HG03558 (cell line): ENCODE measurements at regions not wholly inside any gene's neighbourhood (a gene's known extent, or its start where the extent isn't known, plus 50 kb on each side); places are given as distances from the start of the nearest gene placed in this dataset.

ENCODE experiments used
- ATAC-seq: cut with Tn5 transposase; IDR thresholded peaks from one replicate; pipeline ENCODE4 v1.9.1; 2021; ENCODE audit warnings: moderate number of reproducible peaks; ENCODE audit not compliant: unreplicated experiment; ENCODE audit errors: extremely low read depth

DNA sequence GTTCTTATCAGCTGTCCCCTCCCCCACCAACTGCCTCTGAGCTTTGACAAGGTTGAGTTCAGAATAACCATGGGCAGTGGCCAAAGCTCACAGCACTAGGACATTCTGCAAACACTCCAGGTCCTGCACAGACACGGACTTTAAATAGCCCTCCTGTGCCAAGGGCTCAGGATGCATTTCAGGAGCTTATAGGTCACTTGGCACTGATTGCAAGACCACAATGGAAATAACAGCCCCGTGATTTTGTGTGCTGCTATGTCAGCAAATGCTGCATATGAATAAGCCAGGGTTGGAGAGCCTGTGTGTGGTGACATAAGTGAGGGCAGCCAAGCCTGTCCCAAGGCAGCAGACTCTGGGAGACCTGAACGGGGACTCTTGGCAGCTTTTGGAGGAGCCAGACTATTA, 150.7 kb downstream of the DMRT2 start:
- no peak for ATAC-seq

GRCh38 chr9:1201262-1201661, 151.1 kb downstream of the DMRT2 start:
- no peak for ATAC-seq

- no peak for ATAC-seq
Measured at GRCh38 chr9:1201901-1202300, 151.7 kb downstream of the DMRT2 start.

- no peak for ATAC-seq
Measured at GRCh38 chr9:1202512-1203280, 152.5 kb downstream of the DMRT2 start.

GRCh38 chr9:1207686-1208085, 157.5 kb downstream of the DMRT2 start:
- no peak for ATAC-seq

GRCh38 chr9:1208157-1208556, 158.0 kb downstream of the DMRT2 start:
- ATAC-seq = no peak

DNA sequence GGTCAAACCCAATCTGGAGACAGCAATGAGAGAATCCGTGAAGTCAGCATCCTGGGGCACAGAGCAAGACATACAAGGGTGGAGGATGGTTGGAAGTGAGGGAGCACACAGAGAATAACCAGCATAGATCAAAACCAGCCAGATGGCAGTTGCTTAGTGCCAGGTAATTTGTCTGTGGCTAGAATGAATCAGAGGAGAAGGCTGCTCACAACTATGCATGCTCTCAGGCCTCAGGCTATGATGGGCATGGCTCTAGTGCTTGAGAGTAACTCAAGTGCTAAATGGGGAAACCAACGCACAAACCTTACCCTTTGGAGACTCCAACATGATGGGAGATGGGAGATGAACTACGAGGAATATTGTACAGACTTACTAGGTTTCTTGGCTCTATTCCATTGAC, 160.8 kb downstream of the DMRT2 start:
- no peak for ATAC-seq

GRCh38 chr9:1216532-1216931, 166.4 kb downstream of the DMRT2 start:
- ATAC-seq = no peak

- no peak for ATAC-seq
Measured at GRCh38 chr9:1217076-1217475, 166.9 kb downstream of the DMRT2 start.

GRCh38 chr9:1219284-1219683, 169.1 kb downstream of the DMRT2 start:
- ATAC-seq = no peak

GRCh38 chr9:1221298-1221697, 171.1 kb downstream of the DMRT2 start:
- ATAC-seq = no peak

- ATAC-seq = no peak
Measured at GRCh38 chr9:1222511-1222910, 172.4 kb downstream of the DMRT2 start.

DNA sequence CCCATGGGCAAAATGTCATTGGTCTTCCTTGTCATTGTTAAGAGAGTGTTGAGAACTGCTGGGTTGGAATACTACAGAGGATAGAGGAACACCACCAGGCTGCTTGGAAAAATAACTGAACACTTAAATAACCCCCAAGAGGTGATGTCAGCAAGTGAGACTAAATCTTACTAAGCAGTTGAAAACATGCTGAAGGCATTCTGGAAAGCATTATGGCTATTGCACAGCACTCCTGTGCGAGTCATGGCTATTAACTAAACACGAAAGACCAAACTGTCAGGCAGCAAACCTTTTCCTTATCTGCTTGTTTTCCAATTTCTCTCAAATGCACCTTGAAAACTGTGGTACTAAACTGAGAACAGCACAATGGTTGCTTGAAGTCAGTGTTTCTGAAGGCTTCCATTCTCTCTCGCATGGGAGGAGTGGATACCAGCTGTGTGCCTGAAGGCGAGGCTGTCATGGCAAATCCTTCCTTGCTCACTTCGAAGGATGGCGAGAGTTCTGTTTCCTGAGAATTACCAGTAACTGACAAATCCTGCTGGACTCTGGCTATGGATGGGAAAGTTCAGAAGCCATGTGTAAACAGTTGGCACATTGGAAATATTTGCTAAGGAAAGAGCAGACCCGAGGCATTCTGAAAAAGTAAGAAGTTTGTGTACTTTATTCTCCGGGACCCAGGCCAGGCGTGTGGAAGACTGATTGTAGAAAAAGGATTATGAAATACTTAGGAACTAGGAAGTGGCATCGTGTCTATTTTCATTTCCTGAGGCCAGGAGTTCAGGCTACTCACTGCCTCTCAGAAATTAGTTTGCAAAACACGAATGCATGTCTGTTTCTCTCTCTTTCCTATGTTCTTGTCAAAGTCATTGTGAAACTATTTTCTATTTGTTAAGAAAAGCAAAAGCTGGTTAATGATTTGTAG, 182.1 kb downstream of the DMRT2 start:
- ATAC-seq = peak; percentile 46

DNA sequence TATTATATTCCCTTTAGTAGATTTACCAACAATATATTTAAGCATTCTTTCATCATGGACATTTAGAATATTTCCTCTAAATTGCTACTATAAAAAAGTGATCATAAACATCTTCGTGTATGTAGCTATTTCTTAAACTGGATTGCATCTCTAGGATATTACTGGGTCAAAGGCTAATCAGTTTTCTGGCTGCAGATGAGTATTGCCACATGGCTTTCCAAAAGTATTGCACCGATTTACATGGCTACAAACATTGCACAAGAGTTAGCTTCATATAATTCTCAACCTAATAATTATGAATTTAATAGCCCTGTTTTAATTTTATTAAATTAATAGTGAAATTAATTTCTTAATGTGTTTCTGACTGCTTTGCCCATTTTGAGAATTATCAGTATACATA, 183.4 kb downstream of the DMRT2 start:
- no peak for ATAC-seq

DNA sequence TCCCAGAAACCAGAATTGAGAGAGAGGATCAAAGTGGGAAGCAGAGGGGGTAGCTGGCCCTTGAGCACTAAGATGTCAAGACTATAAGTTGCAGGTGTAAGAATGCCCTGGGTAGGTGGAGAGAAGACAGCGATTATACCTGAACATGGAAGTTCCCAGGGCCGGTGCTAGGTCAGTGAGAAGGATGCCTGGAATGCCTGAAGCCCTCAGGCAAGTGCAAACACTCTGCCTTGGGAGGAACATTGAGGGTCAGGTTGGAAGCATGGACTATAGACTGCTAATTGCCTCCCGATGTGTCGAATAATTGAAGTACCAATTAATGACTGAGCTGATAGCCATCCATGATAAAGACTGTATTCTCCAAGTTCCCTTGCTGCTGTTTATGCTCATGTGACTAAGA, 185.5 kb downstream of the DMRT2 start:
- no peak for ATAC-seq

DNA sequence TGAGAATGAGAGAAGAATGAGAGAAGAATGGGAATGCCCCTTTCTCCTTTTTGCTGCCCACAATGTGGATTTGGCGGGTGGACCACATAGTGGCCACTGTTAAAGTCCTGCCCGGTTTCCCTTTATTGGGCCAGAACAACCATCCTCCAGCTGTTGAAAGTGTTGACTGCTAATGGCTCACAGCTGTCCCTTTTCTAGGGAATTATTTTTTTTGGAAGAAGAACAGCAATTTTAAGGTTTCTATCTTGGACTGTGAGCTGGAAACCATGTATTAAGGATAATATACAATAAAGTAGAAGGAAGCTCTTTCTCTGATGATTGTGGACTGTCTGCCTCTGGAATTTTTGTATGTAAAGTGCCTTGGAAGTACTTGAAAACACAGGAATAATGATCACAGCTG, 185.9 kb downstream of the DMRT2 start:
- ATAC-seq = no peak

DNA sequence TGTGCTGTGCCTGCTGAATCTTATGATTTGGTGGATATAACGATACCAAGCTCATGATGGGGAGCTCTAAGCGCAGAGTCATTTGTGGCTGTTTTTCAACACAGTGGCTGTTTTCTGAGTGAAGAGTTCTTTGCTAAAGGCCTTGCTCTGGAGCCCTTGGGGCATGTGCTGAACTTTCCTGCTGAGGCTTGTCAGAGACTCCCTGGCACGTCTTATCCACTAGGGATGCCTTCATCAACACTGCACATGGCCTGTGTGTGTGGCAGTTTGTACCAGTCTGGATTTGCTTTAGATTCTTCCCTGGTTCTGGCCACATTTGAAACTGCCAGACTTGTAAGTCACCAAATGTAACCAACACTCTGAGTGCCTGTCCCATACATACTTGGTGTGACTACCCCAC, 188.2 kb downstream of the DMRT2 start:
- no peak for ATAC-seq

GRCh38 chr9:1248743-1249142, 198.6 kb downstream of the DMRT2 start:
- ATAC-seq = no peak

GRCh38 chr9:1253064-1253979, 203.2 kb downstream of the DMRT2 start:
- ATAC-seq = no peak

GRCh38 chr9:1254071-1254470, 203.9 kb downstream of the DMRT2 start:
- no peak for ATAC-seq
